Tibial nerve (tissue), 4 donors: ENCODE measurements at regions not wholly inside any gene's neighbourhood (a gene's known extent, or its start where the extent isn't known, plus 50 kb on each side); places are given as distances from the start of the nearest gene placed in this dataset.

Source experiments
- CTCF ChIP-seq, 5 experiments: fragments of 200-600 bp in 3 of 5; fragments of 450-650 bp in 2 of 5; sonication (generic) in 3 of 5; IDR thresholded peaks; one replicate each; pipeline ENCODE4 v1.5.1; 2016 to 2019; ENCODE audit warnings: antibody characterized with exemption in 5 of 5, mild to moderate bottlenecking in 3 of 5, moderate library complexity in 2 of 5
- EP300 ChIP-seq, 2 donors: sonication (generic); formaldehyde crosslinking; IDR thresholded peaks; one replicate each; pipeline ENCODE4 v1.6.1; 2017; ENCODE audit warnings: antibody characterized with exemption in 2 of 2, mild to moderate bottlenecking in 1 of 2
- POLR2A ChIP-seq, 2 donors: fragments of 450-650 bp; IDR thresholded peaks; one replicate each; pipeline ENCODE4 v1.6.1; 2017; ENCODE audit warnings: antibody characterized with exemption in 2 of 2, mild to moderate bottlenecking in 2 of 2, moderate library complexity in 2 of 2

- TF ChIP-seq CTCF (IDR thresholded peaks at IDR 0.05) (no peak), EP300 (IDR thresholded peaks at IDR 0.05) (no peak), POLR2A (IDR thresholded peaks at IDR 0.05) (no peak)
These were observed 157.5 kb upstream of the PHYHIPL start for GRCh38 chr10:59018977-59019376.
